HUES48 (cell line): ENCODE measurements at regions not wholly inside any gene's neighbourhood (a gene's known extent, or its start where the extent isn't known, plus 50 kb on each side); places are given as distances from the start of the nearest gene placed in this dataset.

Experiments used
- H3K27ac ChIP-seq: one replicate; pipeline ENCODE4 v1.7.0; 2013; ENCODE audit warnings: low read depth, low read length, inconsistent platforms
- H3K27me3 ChIP-seq: 2 replicates; pipeline ENCODE4 v1.6.1; 2013; ENCODE audit warnings: mild to moderate bottlenecking, low read length; ENCODE audit not compliant: control insufficient read depth, insufficient read depth
- H3K36me3 ChIP-seq: 2 replicates; pipeline ENCODE4 v1.6.1; 2013; ENCODE audit warnings: low read length; ENCODE audit not compliant: control insufficient read depth, insufficient read depth
- H3K4me1 ChIP-seq: 2 replicates; pipeline ENCODE4 v1.6.1; 2013; ENCODE audit warnings: mild to moderate bottlenecking, low read length; ENCODE audit not compliant: control insufficient read depth, insufficient read depth
- H3K4me3 ChIP-seq: 2 replicates; pipeline ENCODE4 v1.5.1; 2013; ENCODE audit warnings: mild to moderate bottlenecking, low read depth, low read length
- H3K9ac ChIP-seq: 2 replicates; pipeline ENCODE4 v1.6.1; 2013; ENCODE audit warnings: mild to moderate bottlenecking, low read depth, low read length, moderate library complexity
- H3K9me3 ChIP-seq: 2 replicates; pipeline ENCODE4 v1.6.1; 2013; ENCODE audit warnings: low read length; ENCODE audit not compliant: control insufficient read depth, insufficient read depth

- H3K9ac ChIP-seq, result no peak overlapping the region
- no peaks in the 10 kb centered on the region for H3K27me3 ChIP-seq
- no peaks in the 10 kb centered on the region for H3K9me3 ChIP-seq
- H3K27ac ChIP-seq, result no peak overlapping the region
- no peaks in the 10 kb centered on the region for H3K36me3 ChIP-seq
- no peak overlapping the region for H3K4me3 ChIP-seq
- H3K4me1 ChIP-seq, result no peaks in the 10 kb centered on the region
Observed at GRCh38 chr9:18149471-18150011, 324.4 kb upstream of the ADAMTSL1 start.

GRCh38 chr9:18154661-18155060 lies 319.3 kb upstream of the ADAMTSL1 start:
- no peaks in the 10 kb centered on the region for H3K36me3 ChIP-seq
- no peaks in the 10 kb centered on the region for H3K4me1 ChIP-seq
- no peaks in the 10 kb centered on the region for H3K9me3 ChIP-seq
- H3K9ac ChIP-seq, result no peak overlapping the region
- no peak overlapping the region for H3K27ac ChIP-seq
- H3K27me3 ChIP-seq, result no peaks in the 10 kb centered on the region
- H3K4me3 ChIP-seq, result no peak overlapping the region

GRCh38 chr9:18159254-18159653 lies 314.7 kb upstream of the ADAMTSL1 start:
- peaks cover 3% of the 10 kb centered on the region for H3K4me1 ChIP-seq
- H3K27ac ChIP-seq, result no peak overlapping the region
- H3K36me3 ChIP-seq, result no peaks in the 10 kb centered on the region
- no peak overlapping the region for H3K9ac ChIP-seq
- H3K27me3 ChIP-seq, result no peaks in the 10 kb centered on the region
- H3K9me3 ChIP-seq, result no peaks in the 10 kb centered on the region
- no peak overlapping the region for H3K4me3 ChIP-seq

GRCh38 chr9:18163146-18163545 lies 310.8 kb upstream of the ADAMTSL1 start:
- H3K4me1 ChIP-seq, result peaks cover 3% of the 10 kb centered on the region
- H3K27me3 ChIP-seq, result no peaks in the 10 kb centered on the region
- no peak overlapping the region for H3K27ac ChIP-seq
- no peak overlapping the region for H3K9ac ChIP-seq
- no peaks in the 10 kb centered on the region for H3K9me3 ChIP-seq
- H3K4me3 ChIP-seq, result no peak overlapping the region
- no peaks in the 10 kb centered on the region for H3K36me3 ChIP-seq

GRCh38 chr9:18167733-18168132 lies 306.2 kb upstream of the ADAMTSL1 start:
- Histone ChIP-seq H3K9ac (no peak overlapping the region), H3K4me1 (no peaks in the 10 kb centered on the region), H3K27ac (no peak overlapping the region), H3K36me3 (no peaks in the 10 kb centered on the region), H3K9me3 (no peaks in the 10 kb centered on the region), H3K27me3 (no peaks in the 10 kb centered on the region), H3K4me3 (no peak overlapping the region)

- H3K27me3 ChIP-seq, result no peaks in the 10 kb centered on the region
- H3K9me3 ChIP-seq, result peaks cover 6% of the 10 kb centered on the region; the same call in 1 of the 2 replicates
- H3K9ac ChIP-seq, result no peak overlapping the region
- no peak overlapping the region for H3K4me3 ChIP-seq
- H3K27ac ChIP-seq, result no peak overlapping the region
- no peaks in the 10 kb centered on the region for H3K36me3 ChIP-seq
- H3K4me1 ChIP-seq, result no peaks in the 10 kb centered on the region
Observed at GRCh38 chr9:18173923-18174322, 300.0 kb upstream of the ADAMTSL1 start.

- peaks cover 2% of the 10 kb centered on the region; the same call in 1 of the 2 replicates for H3K9me3 ChIP-seq
- no peak overlapping the region for H3K4me3 ChIP-seq
- H3K27me3 ChIP-seq, result no peaks in the 10 kb centered on the region
- H3K36me3 ChIP-seq, result no peaks in the 10 kb centered on the region
- no peak overlapping the region for H3K9ac ChIP-seq
- no peak overlapping the region for H3K27ac ChIP-seq
- H3K4me1 ChIP-seq, result no peaks in the 10 kb centered on the region
Observed at GRCh38 chr9:18182636-18183035, 291.3 kb upstream of the ADAMTSL1 start.

- H3K4me3 ChIP-seq, result no peak overlapping the region
- H3K9ac ChIP-seq, result no peak overlapping the region
- no peaks in the 10 kb centered on the region for H3K27me3 ChIP-seq
- H3K4me1 ChIP-seq, result no peaks in the 10 kb centered on the region
- H3K9me3 ChIP-seq, result no peaks in the 10 kb centered on the region
- no peaks in the 10 kb centered on the region for H3K36me3 ChIP-seq
- no peak overlapping the region for H3K27ac ChIP-seq
Observed at GRCh38 chr9:18183974-18184373, 290.0 kb upstream of the ADAMTSL1 start.

GRCh38 chr9:18184401-18184800 lies 289.6 kb upstream of the ADAMTSL1 start:
- Histone ChIP-seq H3K36me3 (no peaks in the 10 kb centered on the region), H3K27me3 (no peaks in the 10 kb centered on the region), H3K4me3 (no peak overlapping the region), H3K9me3 (no peaks in the 10 kb centered on the region), H3K27ac (no peak overlapping the region), H3K4me1 (no peaks in the 10 kb centered on the region), H3K9ac (no peak overlapping the region)

- Histone ChIP-seq H3K27ac (no peak overlapping the region), H3K27me3 (no peaks in the 10 kb centered on the region), H3K4me1 (no peaks in the 10 kb centered on the region), H3K9ac (no peak overlapping the region), H3K9me3 (no peaks in the 10 kb centered on the region), H3K36me3 (no peaks in the 10 kb centered on the region), H3K4me3 (no peak overlapping the region)
Observed at GRCh38 chr9:18185196-18185595, 288.8 kb upstream of the ADAMTSL1 start.

- Histone ChIP-seq H3K27me3 (no peaks in the 10 kb centered on the region), H3K9ac (no peak overlapping the region), H3K4me1 (no peaks in the 10 kb centered on the region), H3K9me3 (no peaks in the 10 kb centered on the region), H3K36me3 (no peaks in the 10 kb centered on the region), H3K4me3 (no peak overlapping the region), H3K27ac (no peak overlapping the region)
Observed at GRCh38 chr9:18188971-18189370, 285.0 kb upstream of the ADAMTSL1 start.
